ENCODE measurements at regions not wholly inside any gene's neighbourhood (a gene's known extent, or its start where the extent isn't known, plus 50 kb on each side); places are given as distances from the start of the nearest gene placed in this dataset.

DNA sequence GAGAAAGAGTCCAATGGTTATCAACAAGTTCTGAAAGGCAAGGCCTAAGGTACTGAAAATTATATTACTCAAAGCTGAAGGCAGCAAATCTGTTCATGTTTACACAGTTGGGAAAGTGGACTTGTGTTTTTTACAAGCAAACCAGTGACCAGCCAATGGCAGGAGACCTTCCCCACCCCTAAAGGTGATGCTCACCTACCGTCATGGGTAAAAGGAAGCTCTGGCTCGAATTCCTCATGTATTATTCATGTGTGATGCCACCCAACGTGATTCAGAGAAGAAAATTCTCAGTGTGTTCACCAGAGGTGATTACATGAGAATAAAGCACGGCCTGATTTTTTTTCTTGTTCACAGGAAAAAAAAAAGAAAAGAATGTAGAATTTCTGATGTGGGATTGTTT lies 1161.2 kb upstream of the SEL1L start:
- H3K27ac Mint-ChIP-seq (ENCODE audit: low read depth, unreplicated experiment), result no peak overlapping the region
- H3K4me1 Mint-ChIP-seq (ENCODE audit: insufficient read depth, unreplicated experiment), result peaks cover 7% of the 10 kb centered on the region
- no peaks in the 10 kb centered on the region for H3K27me3 Mint-ChIP-seq (ENCODE audit: insufficient read depth, unreplicated experiment)
- POLR2A ChIA-PET, result no interaction called here
- intact Hi-C loops (cut with micrococcal nuclease), result no loop called here
- TF ChIP-seq, protein P1, sequence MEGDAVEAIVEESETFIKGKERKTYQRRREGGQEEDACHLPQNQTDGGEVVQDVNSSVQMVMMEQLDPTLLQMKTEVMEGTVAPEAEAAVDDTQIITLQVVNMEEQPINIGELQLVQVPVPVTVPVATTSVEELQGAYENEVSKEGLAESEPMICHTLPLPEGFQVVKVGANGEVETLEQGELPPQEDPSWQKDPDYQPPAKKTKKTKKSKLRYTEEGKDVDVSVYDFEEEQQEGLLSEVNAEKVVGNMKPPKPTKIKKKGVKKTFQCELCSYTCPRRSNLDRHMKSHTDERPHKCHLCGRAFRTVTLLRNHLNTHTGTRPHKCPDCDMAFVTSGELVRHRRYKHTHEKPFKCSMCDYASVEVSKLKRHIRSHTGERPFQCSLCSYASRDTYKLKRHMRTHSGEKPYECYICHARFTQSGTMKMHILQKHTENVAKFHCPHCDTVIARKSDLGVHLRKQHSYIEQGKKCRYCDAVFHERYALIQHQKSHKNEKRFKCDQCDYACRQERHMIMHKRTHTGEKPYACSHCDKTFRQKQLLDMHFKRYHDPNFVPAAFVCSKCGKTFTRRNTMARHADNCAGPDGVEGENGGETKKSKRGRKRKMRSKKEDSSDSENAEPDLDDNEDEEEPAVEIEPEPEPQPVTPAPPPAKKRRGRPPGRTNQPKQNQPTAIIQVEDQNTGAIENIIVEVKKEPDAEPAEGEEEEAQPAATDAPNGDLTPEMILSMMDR (IDR thresholded peaks at IDR 0.05; ENCODE audit: unreplicated experiment), result no peak
- H3K36me3 Mint-ChIP-seq (ENCODE audit: insufficient read depth, unreplicated experiment), result no peaks in the 10 kb centered on the region
- peaks cover 6% of the 10 kb centered on the region for H3K9me3 Mint-ChIP-seq (ENCODE audit: unreplicated experiment)
- DNase-seq (ENCODE audit: unreplicated experiment), result no peak
- no TSS peak for BruUV-seq (replicated peaks)
- CTCF ChIA-PET, result interaction anchor here (0.6 kb wide), 1 partner anchor 705 kb away, joined by 3 read pairs; no protein-coding TSS in a partner anchor
- H3K4me3 Mint-ChIP-seq (ENCODE audit: unreplicated experiment), result no peak overlapping the region

DNA sequence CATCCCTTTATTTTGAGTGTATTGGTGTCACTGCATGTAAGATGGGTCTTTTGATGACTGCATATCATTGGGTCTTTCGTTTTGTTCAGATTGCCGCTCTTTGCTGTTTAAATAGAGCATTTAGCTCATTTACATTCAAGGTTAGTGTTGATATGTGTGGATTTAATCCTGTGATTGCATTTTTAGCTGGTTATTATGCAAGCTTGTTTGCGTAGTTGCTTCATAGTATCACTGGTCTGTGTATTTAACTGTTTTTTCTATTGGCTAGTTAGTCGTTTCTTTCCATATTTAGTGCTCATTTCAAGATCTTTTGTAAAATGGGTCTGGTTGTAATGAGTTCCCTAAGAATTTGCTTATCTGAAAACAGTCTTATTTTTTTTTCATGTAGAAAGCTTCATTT lies 1170.6 kb upstream of the SEL1L start:
- Mint-ChIP-seq H3K27me3 (ENCODE audit: insufficient read depth, unreplicated experiment) (no peaks in the 10 kb centered on the region), H3K4me3 (ENCODE audit: unreplicated experiment) (no peak overlapping the region), H3K4me1 (ENCODE audit: insufficient read depth, unreplicated experiment) (no peaks in the 10 kb centered on the region), H3K9me3 (ENCODE audit: unreplicated experiment) (peaks cover 18% of the 10 kb centered on the region), H3K36me3 (ENCODE audit: insufficient read depth, unreplicated experiment) (no peaks in the 10 kb centered on the region), H3K27ac (ENCODE audit: low read depth, unreplicated experiment) (no peak overlapping the region)
- intact Hi-C loops (cut with micrococcal nuclease), result no loop called here
- no peak for DNase-seq (ENCODE audit: unreplicated experiment)
- TF ChIP-seq, protein P1 (IDR thresholded peaks at IDR 0.05; ENCODE audit: unreplicated experiment), result no peak
- POLR2A ChIA-PET, result no interaction called here
- no TSS peak for BruUV-seq (replicated peaks)
- CTCF ChIA-PET, result interaction anchor here (0.6 kb wide), 1 partner anchor 411 kb away, joined by 3 read pairs; no protein-coding TSS in a partner anchor

DNA sequence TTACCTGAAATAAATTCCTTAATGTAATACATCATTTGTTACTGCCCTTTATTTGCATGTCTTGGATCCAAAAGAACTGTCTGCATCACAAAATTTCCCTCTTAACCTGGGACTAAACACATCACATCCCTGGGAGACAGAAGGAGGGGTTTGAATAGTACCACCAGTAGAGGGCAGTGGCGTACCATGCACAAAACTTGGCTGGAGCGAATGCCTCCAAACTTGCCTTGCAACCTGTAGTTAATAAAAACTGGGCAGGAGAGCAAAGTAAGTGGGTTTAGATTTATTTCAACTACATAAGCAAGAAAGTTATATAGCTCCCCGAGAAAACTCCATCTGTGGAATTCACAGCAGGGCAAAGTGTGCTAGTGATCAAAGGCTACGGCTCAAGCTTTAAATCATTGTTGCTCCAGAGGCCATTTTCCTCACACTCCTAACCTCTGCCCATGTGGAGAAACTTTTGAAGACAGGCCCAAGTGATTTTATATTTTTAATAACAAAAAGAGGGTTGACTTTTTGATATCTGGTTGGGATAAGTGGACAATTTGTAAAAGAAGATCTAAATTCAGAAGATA lies 1176.7 kb upstream of the SEL1L start:
- DNase-seq (ENCODE audit: unreplicated experiment), result peak; percentile 73
- intact Hi-C loops (cut with micrococcal nuclease), result loop anchor here (1.0 to 10.0 kb wide), 2 partner anchors 362 to 594 kb away; no protein-coding TSS in a partner anchor
- peaks cover 4% of the 10 kb centered on the region for H3K9me3 Mint-ChIP-seq (ENCODE audit: unreplicated experiment)

DNA sequence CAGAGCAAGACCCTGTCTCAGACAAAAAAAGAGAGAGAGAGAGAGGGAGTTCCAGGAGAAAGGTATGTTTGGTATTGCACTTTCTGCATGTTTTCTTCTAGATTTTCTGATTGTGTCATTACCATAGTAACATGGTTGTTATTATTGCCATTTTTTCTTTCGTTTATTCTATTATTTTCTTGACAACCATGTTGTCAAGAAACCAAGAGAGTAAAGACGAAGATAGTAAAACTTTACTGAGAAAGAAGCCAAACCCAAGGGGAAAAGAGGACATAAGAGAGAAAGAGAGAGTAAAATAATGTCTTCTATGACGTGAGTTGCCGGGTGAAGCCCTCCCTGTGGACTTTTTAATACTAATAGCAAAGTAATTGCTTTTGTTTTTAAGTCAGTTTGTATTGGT lies 1186.0 kb upstream of the SEL1L start:
- Mint-ChIP-seq H3K4me1 (ENCODE audit: insufficient read depth, unreplicated experiment) (peaks cover 14% of the 10 kb centered on the region), H3K9me3 (ENCODE audit: unreplicated experiment) (peaks cover 3% of the 10 kb centered on the region), H3K27ac (ENCODE audit: low read depth, unreplicated experiment) (peak overlapping the region; percentile 30), H3K4me3 (ENCODE audit: unreplicated experiment) (no peak overlapping the region), H3K27me3 (ENCODE audit: insufficient read depth, unreplicated experiment) (no peaks in the 10 kb centered on the region), H3K36me3 (ENCODE audit: insufficient read depth, unreplicated experiment) (no peaks in the 10 kb centered on the region)
- DNase-seq (ENCODE audit: unreplicated experiment), result no peak
- ChIA-PET CTCF (interaction anchor here (0.6 kb wide), 1 partner anchor 706 kb away, joined by 4 read pairs; no protein-coding TSS in a partner anchor), POLR2A (no interaction called here)
- BruUV-seq (replicated peaks), result no TSS peak
- intact Hi-C loops (cut with micrococcal nuclease), result loop anchor here (10.0 kb wide), 1 partner anchor 585 kb away; no protein-coding TSS in a partner anchor
- TF ChIP-seq, protein P1 (IDR thresholded peaks at IDR 0.05; ENCODE audit: unreplicated experiment), result no peak

More for the DNA sequence above, 1176.7 kb upstream of the SEL1L start:
- peaks cover 7% of the 10 kb centered on the region for H3K36me3 Mint-ChIP-seq (ENCODE audit: insufficient read depth, unreplicated experiment)
- POLR2A ChIA-PET, result interaction anchor here (0.5 kb wide), 1 partner anchor 326 kb away, joined by 3 read pairs; no protein-coding TSS in a partner anchor
- no TSS peak for BruUV-seq (replicated peaks)
- H3K27me3 Mint-ChIP-seq (ENCODE audit: insufficient read depth, unreplicated experiment), result no peaks in the 10 kb centered on the region
- CTCF ChIA-PET, result interaction anchor here (0.5 to 2.0 kb wide), 12 partner anchors 9 to 1602 kb away, joined by 3 to 6 read pairs (median 4); no protein-coding TSS in a partner anchor
- H3K4me1 Mint-ChIP-seq (ENCODE audit: insufficient read depth, unreplicated experiment), result no peaks in the 10 kb centered on the region
- no peak overlapping the region for H3K4me3 Mint-ChIP-seq (ENCODE audit: unreplicated experiment)
- TF ChIP-seq, protein P1 (IDR thresholded peaks at IDR 0.05; ENCODE audit: unreplicated experiment), result peak; percentile 66
- no peak overlapping the region for H3K27ac Mint-ChIP-seq (ENCODE audit: low read depth, unreplicated experiment)
